CD4-positive, CD25-positive, alpha-beta regulatory T cell (primary cell): ENCODE measurements at regions not wholly inside any gene's neighbourhood (a gene's known extent, or its start where the extent isn't known, plus 50 kb on each side); places are given as distances from the start of the nearest gene placed in this dataset.

ENCODE experiments used
- ATAC-seq, 2 donors: fragments of 150-1000 bp; cut with Tn5 transposase; one replicate each; pipeline ENCODE4 v1.10.0; 2021; ENCODE audit warnings: low read depth in 2 of 2, moderate number of reproducible peaks in 2 of 2, moderate library complexity in 1 of 2
- DNase-seq, 3 donors: peaks; one replicate each; pipeline versions ENCODE4 v3.0.0 to v3.0.0-alpha.2; 2012 to 2022; ENCODE audit warnings: mixed read lengths in 1 of 3
- H3K27ac ChIP-seq: one replicate; pipeline ENCODE4 v1.7.0; 2013; ENCODE audit warnings: mild to moderate bottlenecking, low read length; ENCODE audit not compliant: insufficient read depth, poor library complexity, severe bottlenecking
- H3K27me3 ChIP-seq: one replicate; pipeline ENCODE4 v1.7.0; 2013; ENCODE audit warnings: low read length; ENCODE audit not compliant: control insufficient read depth, insufficient read depth
- H3K36me3 ChIP-seq: one replicate; pipeline ENCODE4 v1.7.0; 2013; ENCODE audit warnings: mild to moderate bottlenecking, low read length, moderate library complexity; ENCODE audit not compliant: control insufficient read depth, insufficient read depth
- H3K4me1 ChIP-seq: 2 replicates; pipeline ENCODE4 v1.7.0; 2013; ENCODE audit warnings: mild to moderate bottlenecking, low read length; ENCODE audit not compliant: insufficient read depth, control insufficient read depth, poor library complexity, severe bottlenecking
- H3K4me3 ChIP-seq: one replicate; pipeline ENCODE4 v1.7.0; 2013; ENCODE audit warnings: low read depth, mild to moderate bottlenecking, low read length, moderate library complexity
- H3K9me3 ChIP-seq, 2 experiments: 1 replicate in 1 of 2; 2 replicates in 1 of 2; pipeline ENCODE4 v1.7.0; 2013; ENCODE audit warnings: low read length in 2 of 2, mild to moderate bottlenecking in 1 of 2, moderate library complexity in 1 of 2; ENCODE audit not compliant: control insufficient read depth in 2 of 2
- H3K27ac Mint-ChIP-seq, 3 donors: one replicate each; pipeline ENCODE4 v1.8.0; 2020 to 2022; ENCODE audit warnings: mild to moderate bottlenecking in 3 of 3, mixed read lengths in 3 of 3, moderate library complexity in 2 of 3
- H3K27me3 Mint-ChIP-seq: one replicate; pipeline ENCODE4 v1.8.0; 2022; ENCODE audit warnings: mild to moderate bottlenecking, mixed read lengths
- H3K36me3 Mint-ChIP-seq: one replicate; pipeline ENCODE4 v1.8.0; 2020; ENCODE audit warnings: mixed read lengths
- H3K4me1 Mint-ChIP-seq, 4 donors: one replicate each; pipeline ENCODE4 v1.8.0; 2020 to 2022; ENCODE audit warnings: mixed read lengths in 4 of 4, mild to moderate bottlenecking in 1 of 4
- H3K4me3 Mint-ChIP-seq, 4 donors: one replicate each; pipeline ENCODE4 v1.8.0; 2020 to 2022; ENCODE audit warnings: mild to moderate bottlenecking in 4 of 4, mixed read lengths in 4 of 4, moderate library complexity in 3 of 4
- H3K9me3 Mint-ChIP-seq, 7 donors: one replicate each; pipeline ENCODE4 v1.8.0; 2020 to 2022; ENCODE audit warnings: mixed read lengths in 7 of 7, mild to moderate bottlenecking in 3 of 7, moderate library complexity in 2 of 7

DNA sequence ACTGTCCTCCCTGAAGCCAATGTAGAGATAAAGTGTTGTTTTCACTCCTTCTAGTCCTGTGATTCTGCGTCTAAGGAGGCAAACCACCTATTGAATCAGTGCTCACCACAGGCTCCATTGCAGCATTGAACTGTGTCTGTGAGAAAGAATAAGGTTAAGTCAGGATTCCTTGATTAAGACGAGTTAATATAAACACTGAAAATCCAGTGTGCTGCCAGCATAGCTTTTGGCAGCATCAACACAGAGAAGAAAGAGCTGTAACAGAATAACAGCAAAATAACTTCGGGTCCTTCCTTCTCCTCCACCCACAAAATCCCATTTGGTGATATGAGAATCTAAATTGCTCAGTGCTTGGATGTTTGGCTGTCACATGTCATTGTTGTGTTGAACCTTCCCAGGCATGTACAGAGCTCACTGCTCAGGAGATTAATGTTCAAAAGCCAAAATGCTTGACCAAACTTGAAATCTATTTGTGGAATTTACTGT lies 185.2 kb upstream of the DDI1 start:
- Histone ChIP-seq H3K27me3 (no peaks in the 10 kb centered on the region), H3K9me3 (no peaks in the 10 kb centered on the region), H3K4me3 (no peak overlapping the region), H3K27ac (no peak overlapping the region), H3K4me1 (no peaks in the 10 kb centered on the region), H3K36me3 (no peaks in the 10 kb centered on the region)
- DNase-seq (no peak), ATAC-seq (no peak)
- H3K9me3 Mint-ChIP-seq, result peaks cover 0 to 9% (median 5%) of the 10 kb centered on the region in 7 donors
- no peaks in the 10 kb centered on the region for H3K27me3 Mint-ChIP-seq
- H3K27ac Mint-ChIP-seq, result no peak overlapping the region
- H3K4me1 Mint-ChIP-seq, result no peaks in the 10 kb centered on the region
- H3K36me3 Mint-ChIP-seq, result no peaks in the 10 kb centered on the region
- H3K4me3 Mint-ChIP-seq, result no peak overlapping the region
